GM21717 (cell line): ENCODE measurements at regions not wholly inside any gene's neighbourhood (a gene's known extent, or its start where the extent isn't known, plus 50 kb on each side); places are given as distances from the start of the nearest gene placed in this dataset.

Source experiments
- ATAC-seq: cut with Tn5 transposase; IDR thresholded peaks from one replicate; pipeline ENCODE4 v1.9.1; 2021; ENCODE audit warnings: mild to moderate bottlenecking, moderate library complexity; ENCODE audit not compliant: unreplicated experiment

- no peak for ATAC-seq
Measured at GRCh38 chr3:83729576-83729975, 1229.2 kb upstream of the CADM2 start.

GRCh38 chr3:83734656-83735055, 1224.1 kb upstream of the CADM2 start:
- no peak for ATAC-seq

- no peak for ATAC-seq
Measured at GRCh38 chr3:83738202-83738601, 1220.6 kb upstream of the CADM2 start.

- ATAC-seq = no peak
Measured at GRCh38 chr3:83740504-83740903, 1218.3 kb upstream of the CADM2 start.

- ATAC-seq = no peak
Measured at GRCh38 chr3:83765956-83766355, 1192.8 kb upstream of the CADM2 start.

GRCh38 chr3:83769791-83770663, 1188.8 kb upstream of the CADM2 start:
- no peak for ATAC-seq

GRCh38 chr3:83770664-83771402, 1188.0 kb upstream of the CADM2 start:
- no peak for ATAC-seq

- no peak for ATAC-seq
Measured at GRCh38 chr3:83802801-83803200, 1156.0 kb upstream of the CADM2 start.

- ATAC-seq = no peak
Measured at GRCh38 chr3:83807511-83807910, 1151.3 kb upstream of the CADM2 start.

GRCh38 chr3:83813176-83813575, 1145.6 kb upstream of the CADM2 start:
- ATAC-seq = no peak

- no peak for ATAC-seq
Measured at GRCh38 chr3:83816653-83817052, 1142.1 kb upstream of the CADM2 start.

GRCh38 chr3:83821506-83821905, 1137.3 kb upstream of the CADM2 start:
- ATAC-seq = no peak

- no peak for ATAC-seq
Measured at GRCh38 chr3:83823095-83823494, 1135.7 kb upstream of the CADM2 start.

- no peak for ATAC-seq
Measured at GRCh38 chr3:83835040-83835439, 1123.7 kb upstream of the CADM2 start.

- ATAC-seq = no peak
Measured at GRCh38 chr3:83842511-83842910, 1116.3 kb upstream of the CADM2 start.

GRCh38 chr3:83843716-83844115, 1115.1 kb upstream of the CADM2 start:
- ATAC-seq = no peak

GRCh38 chr3:83849106-83849730, 1109.6 kb upstream of the CADM2 start:
- ATAC-seq = no peak

- ATAC-seq = no peak
Measured at GRCh38 chr3:83863380-83863779, 1095.4 kb upstream of the CADM2 start.

- ATAC-seq = no peak
Measured at GRCh38 chr3:83868909-83869567, 1089.8 kb upstream of the CADM2 start.

- no peak for ATAC-seq
Measured at GRCh38 chr3:83873550-83873949, 1085.2 kb upstream of the CADM2 start.

GRCh38 chr3:83877910-83878309, 1080.9 kb upstream of the CADM2 start:
- ATAC-seq = no peak
